BE2C (cell line): ENCODE measurements at regions not wholly inside any gene's neighbourhood (a gene's known extent, or its start where the extent isn't known, plus 50 kb on each side); places are given as distances from the start of the nearest gene placed in this dataset.
"Not testable (repeated sequence)": the region's sequence is repeated elsewhere in the genome, so short reads cannot be mapped to it uniquely, and the experiment has no call there.

Experiments used
- DNase-seq: peaks from one replicate; pipeline ENCODE4 v3.0.0-alpha.2; 2020
- H3K27me3 ChIP-seq: fragments of 250-450 bp; sonication (Bioruptor Pico); 2 replicates; pipeline ENCODE4 v1.5.1; 2020; ENCODE audit warnings: mild to moderate bottlenecking
- H3K36me3 ChIP-seq: fragments of 250-450 bp; sonication (Bioruptor Pico); 2 replicates; pipeline ENCODE4 v1.5.1; 2020; ENCODE audit warnings: mild to moderate bottlenecking
- H3K4me1 ChIP-seq: fragments of 250-450 bp; sonication (Bioruptor Pico); 2 replicates; pipeline ENCODE4 v1.5.1; 2020
- H3K4me3 ChIP-seq: 2 replicates; pipeline ENCODE4 v1.5.1; 2011; ENCODE audit warnings: low read depth, low read length
- H3K9me3 ChIP-seq: fragments of 250-450 bp; sonication (Bioruptor Pico); 2 replicates; pipeline ENCODE4 v1.5.1; 2020
- CTCF ChIP-seq: IDR thresholded peaks from 2 replicates; pipeline ENCODE4 v1.5.1; 2012; ENCODE audit warnings: mild to moderate bottlenecking, low read depth, low read length

- Histone ChIP-seq H3K36me3 (no peaks in the 10 kb centered on the region), H3K9me3 (no peaks in the 10 kb centered on the region), H3K27me3 (no peaks in the 10 kb centered on the region), H3K4me1 (no peaks in the 10 kb centered on the region), H3K4me3 (no peak overlapping the region)
- TF ChIP-seq CTCF: no peak
- no peak for DNase-seq
Observed at GRCh38 chr14:106107703-106108102, 581.3 kb downstream of the TMEM121 start.

- Histone ChIP-seq H3K9me3 (no peaks in the 10 kb centered on the region), H3K36me3 (no peaks in the 10 kb centered on the region), H3K4me1 (no peaks in the 10 kb centered on the region), H3K27me3 (no peaks in the 10 kb centered on the region), H3K4me3 (no peak overlapping the region)
- TF ChIP-seq CTCF: no peak
- no peak for DNase-seq
Observed at GRCh38 chr14:106109337-106109736, 583.0 kb downstream of the TMEM121 start.

GRCh38 chr14:106115401-106115800 is 589.0 kb downstream of the TMEM121 start:
- TF ChIP-seq CTCF: no peak
- no peaks in the 10 kb centered on the region for H3K36me3 ChIP-seq
- DNase-seq: no peak
- H3K4me3 ChIP-seq: no peak overlapping the region
- no peaks in the 10 kb centered on the region for H3K9me3 ChIP-seq
- H3K27me3 ChIP-seq: no peaks in the 10 kb centered on the region
- H3K4me1 ChIP-seq: no peaks in the 10 kb centered on the region

GRCh38 chr14:106116339-106116930 is 590.1 kb downstream of the TMEM121 start:
- not testable (repeated sequence) for H3K27me3 ChIP-seq, DNase-seq, H3K4me3 ChIP-seq, H3K4me1 ChIP-seq, H3K36me3 ChIP-seq, H3K9me3 ChIP-seq
- peak; percentile 15; the same call in 1 of the 2 replicates for TF ChIP-seq CTCF

- Histone ChIP-seq H3K4me1 (no peaks in the 10 kb centered on the region), H3K36me3 (no peaks in the 10 kb centered on the region), H3K4me3 (no peak overlapping the region), H3K27me3 (no peaks in the 10 kb centered on the region), H3K9me3 (no peaks in the 10 kb centered on the region)
- DNase-seq: no peak
- no peak for TF ChIP-seq CTCF
Observed at GRCh38 chr14:106120101-106120500, 593.7 kb downstream of the TMEM121 start.

- no peaks in the 10 kb centered on the region for H3K9me3 ChIP-seq
- no peaks in the 10 kb centered on the region for H3K27me3 ChIP-seq
- H3K4me1 ChIP-seq: no peaks in the 10 kb centered on the region
- TF ChIP-seq CTCF: no peak
- H3K4me3 ChIP-seq: no peak overlapping the region
- DNase-seq: no peak
- no peaks in the 10 kb centered on the region for H3K36me3 ChIP-seq
Observed at GRCh38 chr14:106129274-106129673, 602.9 kb downstream of the TMEM121 start.

GRCh38 chr14:106129904-106130661 is 603.7 kb downstream of the TMEM121 start:
- H3K4me3 ChIP-seq, H3K9me3 ChIP-seq, H3K36me3 ChIP-seq, DNase-seq, H3K4me1 ChIP-seq, H3K27me3 ChIP-seq: not testable (repeated sequence)

GRCh38 chr14:106133126-106133525 is 606.7 kb downstream of the TMEM121 start:
- not testable (repeated sequence) for H3K36me3 ChIP-seq, H3K4me1 ChIP-seq, H3K9me3 ChIP-seq, H3K4me3 ChIP-seq, DNase-seq, H3K27me3 ChIP-seq
